ENCODE measurements at regions not wholly inside any gene's neighbourhood (a gene's known extent, or its start where the extent isn't known, plus 50 kb on each side); places are given as distances from the start of the nearest gene placed in this dataset.

DNA sequence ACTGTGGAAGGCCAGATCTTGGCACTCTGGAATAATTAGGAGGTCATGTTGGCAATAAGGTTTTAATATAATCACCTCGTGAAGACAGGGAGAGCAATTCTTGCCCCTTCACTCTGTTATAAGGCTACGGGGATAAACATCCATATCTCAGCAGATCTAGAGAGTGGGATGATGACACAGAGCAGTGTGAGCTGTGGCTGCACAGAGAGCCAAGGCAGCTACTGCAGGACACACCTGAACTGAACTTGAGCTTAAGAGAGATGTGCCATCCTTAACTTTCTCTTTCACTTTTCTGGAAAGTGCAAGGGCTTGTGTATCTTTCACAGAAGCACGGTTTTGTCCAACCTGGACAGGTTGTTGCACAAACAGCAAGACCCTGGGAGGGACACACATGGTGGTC lies 174.7 kb downstream of the GATA3 start:
- DNase-seq (ENCODE audit: low spot score) = peak; percentile 1

DNA sequence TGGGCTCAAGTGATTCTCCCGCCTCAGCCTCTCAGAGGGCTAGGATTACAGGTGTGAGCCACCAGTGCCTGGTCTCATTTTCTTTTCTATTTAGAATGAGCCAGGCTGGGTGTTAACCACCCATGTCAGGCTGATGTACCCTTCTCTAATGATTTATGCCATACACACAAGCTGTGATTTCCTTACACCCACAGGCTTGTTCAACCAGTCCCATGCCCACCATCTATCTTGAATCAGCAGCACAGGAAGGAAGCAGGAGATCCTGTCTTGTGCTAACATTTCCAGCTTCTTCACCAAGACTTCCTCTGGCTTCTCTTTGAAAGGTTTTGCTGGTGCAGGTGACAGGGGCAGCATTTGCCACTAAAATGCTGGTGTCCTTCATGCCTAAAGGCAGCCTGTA lies 176.4 kb downstream of the GATA3 start:
- no peak for DNase-seq (ENCODE audit: low spot score)

DNA sequence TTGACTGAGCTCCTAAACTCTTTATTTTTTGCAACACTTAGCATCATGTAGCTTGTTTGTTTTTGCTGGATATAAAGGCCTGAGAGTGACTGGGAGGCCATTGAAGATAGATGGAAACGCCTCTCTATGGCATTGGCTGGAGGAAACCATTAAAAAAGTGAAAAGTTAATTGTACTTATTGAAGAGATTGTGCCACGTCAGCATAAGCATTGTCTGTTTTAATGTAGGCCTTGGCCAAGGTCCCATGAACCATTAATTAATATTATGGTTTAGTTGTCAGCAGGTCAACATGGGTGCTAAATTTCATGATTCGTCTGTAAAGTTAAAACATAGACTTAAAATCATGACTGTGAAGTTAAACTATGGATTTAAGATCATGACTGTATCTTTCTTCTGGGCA lies 178.6 kb downstream of the GATA3 start:
- DNase-seq (ENCODE audit: low spot score) = no peak

DNA sequence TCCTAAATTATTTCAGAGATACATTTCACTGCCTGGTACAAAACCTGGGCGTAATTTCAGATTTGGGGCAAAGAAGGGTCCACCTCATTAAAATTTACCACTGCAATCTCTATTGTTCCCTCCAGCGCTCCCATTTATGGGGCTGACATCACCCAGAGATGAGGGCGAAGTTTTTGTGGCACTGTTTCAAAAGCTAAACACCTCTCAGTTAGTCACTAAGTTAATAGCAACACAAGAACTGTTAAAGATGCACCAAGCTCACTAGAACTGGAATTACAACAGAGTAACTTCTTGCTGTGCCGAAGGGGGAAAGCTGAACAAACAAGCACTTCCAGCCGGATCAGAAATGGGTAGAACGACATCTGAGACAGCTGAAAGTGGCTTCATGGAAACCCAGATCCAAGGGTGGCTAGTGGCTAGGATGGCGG lies 179.4 kb downstream of the GATA3 start:
- DNase-seq (ENCODE audit: low spot score) = no peak

DNA sequence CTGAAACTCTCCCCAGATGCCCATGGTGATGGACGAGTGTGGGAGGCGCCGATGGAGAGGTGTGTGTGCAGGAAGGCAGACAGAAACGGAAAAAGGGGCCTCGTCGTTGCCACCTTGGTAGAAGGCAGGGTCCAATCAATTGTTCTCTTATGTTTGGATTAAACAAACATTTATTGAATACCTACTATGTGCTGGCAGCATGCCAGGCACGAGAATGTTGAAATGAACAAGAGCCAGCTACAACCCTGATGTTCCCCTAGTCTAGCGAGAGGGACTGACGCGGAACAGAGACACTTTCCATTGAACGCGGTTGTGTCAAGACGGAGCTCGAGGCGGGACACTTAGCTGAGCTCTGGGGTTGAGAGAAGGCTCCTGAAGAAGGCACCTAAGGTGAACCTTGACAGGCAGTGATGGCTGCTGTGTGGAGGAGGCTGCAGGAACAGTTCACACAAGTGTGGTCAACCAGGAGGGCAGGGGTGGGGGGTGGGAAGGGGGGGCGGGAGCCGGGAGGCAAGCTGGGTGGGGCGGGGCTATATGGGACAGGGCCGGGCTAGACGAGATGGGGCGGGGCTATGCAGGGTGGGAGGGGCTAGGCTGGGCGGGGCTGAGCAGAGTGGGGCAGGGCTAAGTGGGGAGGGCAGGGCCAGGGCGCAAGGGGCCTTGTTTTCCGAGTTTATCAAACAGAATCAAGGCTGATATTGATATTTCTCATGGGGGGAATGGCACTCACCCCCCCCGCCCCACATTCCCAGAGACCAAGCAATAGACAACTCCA lies 181.0 kb downstream of the GATA3 start:
- DNase-seq (ENCODE audit: low spot score) = no peak

DNA sequence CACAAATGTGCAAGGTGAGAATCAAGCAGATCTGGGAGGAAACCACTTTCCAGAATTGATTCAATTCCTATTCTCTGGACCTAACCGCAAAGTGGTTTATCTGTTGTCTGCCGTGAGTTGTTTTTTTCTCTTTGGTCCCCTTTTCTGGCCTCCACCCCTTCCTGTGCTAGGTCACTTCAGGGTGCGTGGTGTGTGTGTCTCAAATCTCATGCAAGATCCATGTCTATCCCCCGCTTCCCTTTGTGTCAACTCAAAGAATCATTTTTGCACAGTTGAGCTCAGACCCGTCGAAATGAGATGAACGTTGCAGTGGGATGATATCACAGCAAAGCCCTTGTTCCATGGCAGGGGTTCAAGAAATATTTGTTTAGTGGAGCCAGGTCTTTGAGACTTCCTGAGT lies 184.5 kb downstream of the GATA3 start:
- DNase-seq (ENCODE audit: low spot score) = no peak

DNA sequence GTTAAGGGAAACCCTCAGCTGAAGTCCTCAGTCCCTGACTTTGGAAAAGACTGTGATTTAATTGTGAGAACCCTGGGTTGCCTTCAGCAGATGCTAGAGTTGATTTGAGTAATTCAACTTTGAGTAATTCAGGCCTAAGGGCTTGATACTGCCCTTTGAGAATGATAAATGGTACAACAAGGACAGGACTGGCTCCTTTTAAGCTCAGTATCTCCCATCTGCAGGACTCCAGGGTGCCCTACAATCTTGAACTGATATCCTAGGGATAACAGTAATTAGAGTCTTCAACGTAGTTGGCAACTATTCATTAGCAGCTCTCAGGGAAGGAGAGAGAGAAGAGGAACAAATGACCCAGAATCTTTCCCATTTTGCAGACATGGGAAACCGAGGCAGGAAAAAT lies 186.4 kb downstream of the GATA3 start:
- no peak for DNase-seq (ENCODE audit: low spot score)

DNA sequence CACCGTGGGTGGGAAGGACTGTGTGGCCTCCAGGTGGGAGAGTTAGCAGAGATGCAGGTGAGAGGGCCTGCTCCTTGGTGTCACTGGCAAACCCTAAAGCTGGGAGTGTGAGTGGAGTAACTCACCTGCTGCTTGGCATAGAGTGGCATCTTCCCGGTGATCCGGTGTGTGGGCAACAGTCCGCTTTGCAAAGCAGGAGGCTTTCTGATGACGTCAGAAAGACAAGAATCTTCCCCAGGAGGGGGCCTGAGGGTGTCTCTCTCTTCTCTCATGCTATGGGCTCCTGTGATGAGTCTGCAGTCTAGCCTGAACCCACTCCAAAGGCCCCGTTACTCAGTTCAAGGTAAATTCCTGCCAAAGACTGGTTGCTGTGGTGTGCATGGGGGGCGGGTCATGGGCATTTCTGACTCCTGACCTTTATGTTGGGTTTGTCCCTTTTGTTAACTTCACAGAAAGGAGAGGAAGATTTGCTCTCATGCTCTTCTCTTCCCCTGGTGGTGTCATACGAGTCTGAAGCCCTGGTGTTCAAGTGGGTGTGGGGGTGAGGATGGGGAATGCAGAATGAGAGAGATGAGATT lies 187.9 kb downstream of the GATA3 start:
- no peak for DNase-seq (ENCODE audit: low spot score)

DNA sequence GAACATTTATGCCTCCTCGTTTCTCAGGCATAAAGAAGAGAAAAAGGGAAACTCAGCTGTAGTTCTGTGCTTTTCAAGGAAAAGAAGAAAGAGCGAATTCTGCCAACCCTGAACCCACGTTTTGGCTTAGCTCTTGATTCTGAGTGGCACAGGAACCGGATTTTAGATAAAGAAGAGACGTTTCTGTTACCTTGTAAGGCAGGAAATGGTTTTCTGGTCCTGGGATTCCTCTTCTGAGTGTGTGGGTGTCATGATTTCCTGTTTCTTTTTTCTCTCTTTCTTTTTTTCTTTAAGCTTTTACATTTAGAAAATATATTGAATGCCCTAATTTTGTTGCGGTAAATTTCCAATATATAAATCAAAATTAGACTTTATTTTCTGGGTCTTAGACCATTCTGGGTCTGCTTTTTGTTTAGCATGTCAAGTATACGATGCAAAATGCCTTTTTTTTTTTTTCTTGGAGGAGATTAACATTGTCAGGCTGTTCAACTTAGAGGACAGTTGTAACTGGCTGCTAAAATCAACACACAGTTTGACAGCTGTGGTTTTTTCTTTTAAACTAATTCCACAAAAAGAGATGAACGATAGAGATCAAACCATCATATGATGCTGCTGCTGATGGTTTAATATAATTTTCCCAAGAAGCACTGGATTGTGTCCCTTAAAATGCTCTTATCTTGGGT lies 190.8 kb downstream of the GATA3 start:
- DNase-seq (ENCODE audit: low spot score) = no peak

DNA sequence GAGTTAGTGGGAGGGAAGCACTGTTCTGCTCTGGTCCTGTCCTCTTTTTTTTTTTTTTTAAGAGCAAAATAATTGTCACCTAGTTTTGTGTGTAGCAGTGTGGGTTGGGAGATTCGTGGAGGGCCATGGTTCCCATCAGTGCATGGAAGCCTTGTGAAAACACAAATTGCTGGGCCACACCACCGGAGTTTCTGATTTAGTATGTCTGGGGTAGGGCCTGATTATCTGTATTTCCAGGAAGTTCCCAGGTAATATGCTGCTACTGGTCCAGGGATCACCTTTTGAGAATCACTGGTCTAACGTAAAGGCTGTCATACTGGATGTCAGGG lies 191.3 kb downstream of the GATA3 start:
- DNase-seq (ENCODE audit: low spot score) = no peak

DNA sequence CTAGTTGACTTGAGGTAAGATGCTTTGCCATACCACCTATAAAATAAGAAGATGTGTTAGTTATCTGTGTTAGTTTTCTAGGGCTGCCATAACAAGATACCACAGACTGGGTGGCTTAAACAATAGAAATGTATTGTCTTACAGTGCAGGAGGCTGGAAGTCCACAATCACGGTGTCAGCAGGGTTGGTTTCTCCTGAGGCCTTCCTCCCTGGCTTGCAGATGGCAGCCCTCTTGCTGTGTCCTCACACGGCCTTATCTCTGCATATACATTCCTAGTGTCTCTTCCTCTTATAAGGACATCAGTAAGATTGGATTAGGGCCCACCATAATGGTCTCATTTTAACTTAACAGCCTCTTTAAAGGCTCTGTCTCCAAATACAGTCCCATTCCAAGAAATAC lies 192.1 kb downstream of the GATA3 start:
- no peak for DNase-seq (ENCODE audit: low spot score)

DNA sequence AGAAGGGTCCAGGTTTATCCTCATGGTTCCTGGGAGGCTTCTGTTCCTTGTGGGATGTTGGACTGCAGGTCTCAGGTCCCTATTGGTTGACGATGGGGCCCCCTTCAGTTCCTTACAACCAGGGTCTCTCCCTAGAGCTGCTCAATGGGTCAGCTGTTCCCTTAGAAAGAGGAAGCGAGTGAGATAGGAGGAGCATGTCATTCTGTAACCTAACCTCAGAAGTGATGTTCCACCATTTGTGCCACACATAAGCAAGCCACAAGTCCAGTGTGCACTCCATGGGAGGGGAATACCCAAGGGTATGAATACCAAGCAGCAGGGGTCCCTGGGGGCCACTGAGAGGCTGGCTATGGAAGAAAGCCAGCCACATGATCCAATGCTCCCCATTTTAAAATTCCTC lies 192.7 kb downstream of the GATA3 start:
- no peak for DNase-seq (ENCODE audit: low spot score)

DNA sequence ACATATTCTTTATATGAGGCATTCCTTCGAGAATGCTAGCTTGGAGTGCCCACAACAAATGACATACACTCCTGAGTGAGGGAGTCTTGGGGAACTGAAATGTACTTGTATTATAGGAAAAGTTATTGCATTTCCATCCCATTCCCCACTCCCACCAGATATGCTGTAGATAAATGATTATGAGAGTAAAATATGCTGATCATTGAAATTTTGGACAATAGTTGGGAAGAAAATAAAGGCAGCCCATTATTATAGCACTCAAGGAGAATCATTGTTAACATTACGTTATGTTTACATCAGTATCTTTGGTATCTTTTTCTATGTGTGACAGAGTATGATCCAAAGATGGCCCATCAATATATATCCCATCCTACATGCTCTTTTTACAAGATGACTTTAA lies 194.4 kb downstream of the GATA3 start:
- no peak for DNase-seq (ENCODE audit: low spot score)

DNA sequence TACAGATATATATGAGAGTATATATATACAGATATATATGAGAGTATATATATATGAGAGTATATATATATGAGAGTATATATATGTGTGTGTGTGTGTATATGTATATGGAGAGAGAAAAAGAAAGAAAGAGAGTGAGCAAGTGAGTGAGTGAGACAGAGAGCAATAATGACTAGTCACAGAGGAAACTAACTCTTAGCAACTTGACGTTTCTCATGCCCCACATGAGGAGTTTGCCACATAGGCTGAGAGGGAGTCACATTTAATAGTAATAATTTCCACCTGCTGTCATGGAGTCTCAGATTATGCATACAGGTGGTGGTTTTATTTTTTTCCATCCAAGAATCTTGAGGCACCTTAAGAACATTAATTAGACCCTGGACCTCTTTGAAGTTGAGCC lies 199.9 kb downstream of the GATA3 start:
- no peak for DNase-seq (ENCODE audit: low spot score)

DNA sequence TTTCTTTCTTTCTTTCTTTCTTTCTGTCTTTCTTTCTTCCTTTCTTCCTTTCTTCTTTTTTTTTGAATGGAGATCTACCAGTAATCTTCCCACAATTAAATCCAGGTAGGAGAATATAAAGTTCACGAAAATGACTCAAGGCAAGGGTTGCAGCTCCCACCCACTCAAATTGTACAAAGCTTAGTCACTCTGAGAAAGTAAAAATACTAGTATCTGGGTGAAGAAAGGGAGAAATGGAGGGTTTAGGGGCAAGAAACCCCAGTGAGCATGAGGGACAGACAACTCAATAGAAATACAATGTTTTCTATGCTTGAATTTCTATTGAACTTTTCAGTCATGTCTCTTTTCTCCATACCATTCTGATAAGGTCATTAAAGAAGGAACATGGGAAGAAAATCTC lies 200.8 kb downstream of the GATA3 start:
- DNase-seq (ENCODE audit: low spot score) = no peak

DNA sequence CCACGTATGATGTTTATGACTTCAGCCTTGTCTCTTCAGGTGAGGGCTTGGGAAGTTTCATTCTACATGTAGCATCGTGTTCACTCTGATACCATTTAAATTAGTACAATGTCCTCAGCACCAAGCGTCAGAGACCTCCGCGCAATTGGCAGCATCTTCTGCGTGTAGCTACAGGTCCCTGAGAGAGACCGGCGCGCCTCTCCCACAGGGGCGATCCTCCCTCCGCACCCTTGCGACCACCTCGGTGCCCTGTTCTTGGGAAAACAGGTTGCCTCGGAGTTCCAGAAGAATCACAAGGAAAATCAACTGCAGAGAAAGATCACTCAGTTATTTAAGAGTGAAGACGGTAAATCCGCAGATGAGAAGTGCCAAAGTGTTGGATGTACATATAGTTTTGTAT lies 206.2 kb downstream of the GATA3 start:
- DNase-seq (ENCODE audit: low spot score) = no peak

DNA sequence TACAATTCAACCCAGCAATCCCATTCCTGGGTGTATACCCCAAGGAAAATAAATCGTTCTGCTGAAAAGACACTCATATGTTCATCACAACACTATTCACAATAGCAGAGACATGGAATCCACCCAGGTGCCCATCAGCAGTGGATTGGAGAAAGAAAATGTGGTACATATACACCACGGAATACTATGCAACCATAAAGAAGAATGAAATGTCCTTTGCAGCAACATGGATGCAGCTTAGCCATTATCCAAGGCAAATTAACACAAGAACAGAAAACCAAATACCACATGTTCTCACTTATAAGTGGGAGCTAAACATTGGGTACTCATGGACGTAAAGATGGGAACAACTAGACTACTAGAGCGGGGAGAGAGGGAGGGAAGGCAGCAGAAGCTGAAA lies 207.8 kb downstream of the GATA3 start:
- no peak for DNase-seq (ENCODE audit: low spot score)

DNA sequence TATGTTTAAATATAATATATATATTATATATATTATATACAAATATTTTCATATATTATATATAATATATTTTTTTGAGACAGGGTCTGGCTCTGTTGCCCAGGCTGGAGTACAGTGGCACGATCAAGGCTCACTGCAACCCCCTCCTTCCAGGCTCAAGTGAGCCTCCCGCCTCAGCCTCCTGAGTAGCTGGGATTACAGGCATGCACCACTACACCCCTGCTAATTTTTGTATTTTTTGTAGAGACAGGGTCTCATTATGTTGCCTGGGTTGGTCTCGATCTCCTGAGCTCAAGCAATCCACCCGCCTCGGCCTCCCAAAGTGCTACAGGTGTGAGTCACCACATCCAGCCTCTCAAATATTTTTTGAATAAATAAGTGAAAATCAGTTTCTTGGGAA lies 215.5 kb downstream of the GATA3 start:
- DNase-seq (ENCODE audit: low spot score) = no peak

DNA sequence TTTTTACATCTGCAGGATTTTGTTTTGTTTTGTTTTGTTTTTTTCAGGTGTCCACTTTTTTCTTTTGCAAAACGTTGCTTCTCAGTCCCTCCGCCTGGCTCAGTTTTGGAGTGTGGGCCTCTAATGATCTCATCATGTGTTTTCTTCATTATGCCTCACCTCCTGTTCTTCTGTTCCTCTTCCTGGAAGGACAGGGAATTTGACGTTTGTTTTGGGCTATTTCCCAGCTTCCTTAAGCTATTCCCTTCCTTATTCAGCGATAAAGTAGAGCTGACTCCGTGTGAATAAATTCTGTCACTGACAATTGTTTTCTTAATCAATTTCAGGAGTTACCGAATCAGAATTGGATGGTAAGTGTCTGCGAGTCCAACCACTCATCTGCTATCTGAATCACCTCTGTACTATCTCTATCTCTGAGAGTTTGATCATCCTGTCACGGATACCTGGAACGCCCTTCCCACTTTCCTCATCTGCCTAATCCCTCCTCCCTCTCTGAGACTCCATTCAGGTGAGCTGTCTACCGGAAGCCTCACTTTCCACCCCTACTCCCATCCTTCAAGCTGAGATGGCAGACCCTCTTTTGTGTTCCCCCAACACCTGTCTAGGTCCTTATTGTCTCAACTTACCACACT lies 218.4 kb downstream of the GATA3 start:
- DNase-seq (ENCODE audit: low spot score) = no peak

DNA sequence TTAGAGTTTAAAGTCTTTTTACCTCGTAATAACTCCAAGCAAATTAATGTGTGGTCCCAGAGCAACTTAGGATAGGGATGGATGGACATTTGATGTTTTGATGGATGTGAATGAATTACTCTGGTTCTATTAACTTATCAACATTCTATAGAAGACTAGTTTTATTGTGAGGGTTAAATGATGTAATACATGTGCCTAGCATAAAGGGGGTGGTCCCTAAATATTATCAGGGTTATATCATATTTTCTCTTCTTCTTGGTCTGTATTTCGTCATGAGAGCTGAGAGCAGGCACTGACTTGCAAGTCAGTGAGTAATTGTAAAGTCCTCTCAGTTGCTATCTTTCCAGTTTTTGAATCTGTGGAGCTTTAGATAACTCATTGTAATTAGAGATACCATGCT lies 219.3 kb downstream of the GATA3 start:
- no peak for DNase-seq (ENCODE audit: low spot score)

DNA sequence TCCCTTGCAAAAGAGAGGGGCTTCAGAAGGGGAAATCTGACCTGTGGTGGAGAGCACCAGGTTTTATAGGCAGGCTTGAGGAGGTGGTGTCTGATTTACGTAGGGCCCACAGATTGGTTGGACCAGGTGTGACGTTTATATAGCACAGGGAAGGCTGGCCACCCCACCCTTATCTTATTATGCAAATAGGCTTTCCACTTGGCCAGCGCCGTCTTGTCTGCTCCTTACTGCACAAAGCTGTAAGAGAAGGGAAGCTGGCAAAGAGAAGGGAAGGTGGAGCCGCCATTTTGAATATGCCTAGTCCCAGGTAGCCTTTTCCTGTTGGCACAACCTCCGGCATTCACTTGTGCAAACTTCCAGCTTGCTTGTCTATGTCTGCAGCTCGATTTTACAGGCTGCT lies 221.4 kb downstream of the GATA3 start:
- no peak for DNase-seq (ENCODE audit: low spot score)

DNA sequence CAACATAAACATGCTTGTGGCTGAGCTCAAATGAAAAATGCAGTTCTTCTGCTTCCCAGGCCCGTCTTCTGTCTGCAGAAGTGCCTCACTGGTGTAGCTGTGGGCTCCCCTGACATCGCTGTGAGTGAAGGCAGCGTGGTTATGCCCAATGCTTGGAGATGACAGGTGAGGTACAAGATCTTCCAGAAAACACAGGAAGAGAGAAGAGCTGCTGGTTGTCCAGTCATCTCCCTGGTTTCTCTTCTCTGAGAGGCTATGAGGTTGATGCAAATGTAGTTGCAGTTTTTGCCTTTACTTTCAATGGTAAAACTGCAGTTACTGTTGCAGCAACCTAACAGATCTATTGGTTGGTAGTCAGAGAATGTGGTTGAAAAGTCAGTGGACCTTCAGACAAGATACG lies 223.6 kb downstream of the GATA3 start:
- DNase-seq (ENCODE audit: low spot score) = no peak

DNA sequence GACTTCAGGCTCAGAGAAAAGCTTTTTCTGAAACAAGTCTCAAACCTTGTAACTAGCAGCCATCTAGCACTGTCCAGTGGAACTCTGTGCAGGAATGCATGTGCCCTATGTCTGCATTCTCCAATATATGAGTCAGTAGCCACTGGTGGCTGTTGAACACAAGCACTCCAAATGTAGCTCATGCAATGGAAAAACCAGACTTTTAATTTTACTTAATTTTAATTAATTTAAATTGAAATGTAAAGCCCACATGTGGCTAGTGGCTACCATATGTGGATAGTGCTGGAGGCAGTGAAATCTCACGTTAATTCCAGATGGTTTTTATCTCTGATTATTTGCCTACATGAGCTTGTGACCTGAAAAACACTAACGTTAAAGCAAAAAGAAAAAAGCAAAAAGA lies 225.1 kb downstream of the GATA3 start:
- DNase-seq (ENCODE audit: low spot score) = peak; percentile 42

All from SW480 (cell line).